ENCODE measurements at regions not wholly inside any gene's neighbourhood (a gene's known extent, or its start where the extent isn't known, plus 50 kb on each side); places are given as distances from the start of the nearest gene placed in this dataset.
A peak's percentile ranks its signal among the peaks of the same experiment; 100 is the strongest.

DNA sequence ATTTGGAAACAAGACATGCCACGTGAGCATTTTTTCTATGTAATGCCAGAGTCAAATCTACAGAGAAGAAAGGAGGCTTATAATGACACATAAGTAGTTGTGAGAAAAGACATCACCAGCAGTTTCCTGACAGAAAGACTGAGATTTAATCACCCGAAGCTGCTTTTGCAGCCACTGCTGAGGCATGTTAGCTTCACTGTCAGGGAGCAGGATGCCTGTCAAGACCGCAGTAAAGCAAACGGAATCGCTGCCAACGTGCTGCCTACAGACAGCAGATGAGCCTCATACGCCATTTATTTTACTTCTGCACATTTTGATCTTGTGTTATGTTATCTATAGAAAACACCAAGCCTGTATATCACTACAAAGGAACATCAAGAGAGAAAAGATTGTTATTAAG is 68.7 kb upstream of the NDST3 start:
- Histone ChIP-seq H3K9me3 (no peaks in the 10 kb centered on the region), H3K36me3 (no peaks in the 10 kb centered on the region), H3K4me3 (no peak overlapping the region), H3K27me3 (no peaks in the 10 kb centered on the region)
- peak; percentile 1 for DNase-seq

DNA sequence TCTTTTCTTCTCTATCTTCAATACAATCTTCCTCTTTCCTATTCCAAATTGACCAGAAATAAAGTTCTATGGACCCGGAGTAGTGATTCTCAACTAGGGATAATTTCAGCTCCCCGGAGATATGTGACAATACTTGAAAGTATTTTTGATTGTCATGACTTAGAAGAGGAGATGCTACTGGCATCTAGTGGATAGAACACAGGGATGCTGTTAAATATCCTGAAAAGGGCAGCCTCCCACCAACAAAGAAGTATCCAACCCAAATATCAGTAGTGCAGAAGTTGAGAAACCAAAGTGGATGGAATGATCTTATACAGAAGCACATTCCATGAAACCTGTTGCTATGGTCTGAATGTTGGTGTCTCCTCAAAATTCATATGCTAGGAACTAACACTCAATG is 65.7 kb upstream of the NDST3 start:
- Histone ChIP-seq H3K4me3 (no peak overlapping the region), H3K36me3 (no peaks in the 10 kb centered on the region), H3K27me3 (no peaks in the 10 kb centered on the region), H3K9me3 (no peaks in the 10 kb centered on the region)
- no peak for DNase-seq

DNA sequence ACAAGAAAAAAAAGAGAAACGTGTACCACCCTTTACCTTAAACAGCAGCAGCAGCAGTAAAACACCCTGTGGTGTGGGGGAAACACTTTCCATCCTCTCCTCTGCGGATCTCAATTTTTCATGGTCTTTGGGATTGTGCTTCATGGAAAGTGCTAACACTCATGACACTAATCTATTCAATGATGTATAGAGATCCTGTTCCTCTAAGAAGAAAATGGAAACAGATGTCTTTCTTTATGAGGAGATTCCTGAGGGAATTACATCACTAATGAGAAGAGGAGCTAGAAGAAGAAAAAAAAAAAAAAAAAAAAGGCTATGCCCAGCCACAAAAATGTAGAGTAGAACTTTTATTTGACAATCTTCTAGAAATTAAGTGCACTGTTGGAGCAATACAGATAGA is 62.9 kb upstream of the NDST3 start:
- H3K9me3 ChIP-seq: no peaks in the 10 kb centered on the region
- H3K36me3 ChIP-seq: no peaks in the 10 kb centered on the region
- no peak for DNase-seq
- no peak overlapping the region for H3K4me3 ChIP-seq
- H3K27me3 ChIP-seq: no peaks in the 10 kb centered on the region

DNA sequence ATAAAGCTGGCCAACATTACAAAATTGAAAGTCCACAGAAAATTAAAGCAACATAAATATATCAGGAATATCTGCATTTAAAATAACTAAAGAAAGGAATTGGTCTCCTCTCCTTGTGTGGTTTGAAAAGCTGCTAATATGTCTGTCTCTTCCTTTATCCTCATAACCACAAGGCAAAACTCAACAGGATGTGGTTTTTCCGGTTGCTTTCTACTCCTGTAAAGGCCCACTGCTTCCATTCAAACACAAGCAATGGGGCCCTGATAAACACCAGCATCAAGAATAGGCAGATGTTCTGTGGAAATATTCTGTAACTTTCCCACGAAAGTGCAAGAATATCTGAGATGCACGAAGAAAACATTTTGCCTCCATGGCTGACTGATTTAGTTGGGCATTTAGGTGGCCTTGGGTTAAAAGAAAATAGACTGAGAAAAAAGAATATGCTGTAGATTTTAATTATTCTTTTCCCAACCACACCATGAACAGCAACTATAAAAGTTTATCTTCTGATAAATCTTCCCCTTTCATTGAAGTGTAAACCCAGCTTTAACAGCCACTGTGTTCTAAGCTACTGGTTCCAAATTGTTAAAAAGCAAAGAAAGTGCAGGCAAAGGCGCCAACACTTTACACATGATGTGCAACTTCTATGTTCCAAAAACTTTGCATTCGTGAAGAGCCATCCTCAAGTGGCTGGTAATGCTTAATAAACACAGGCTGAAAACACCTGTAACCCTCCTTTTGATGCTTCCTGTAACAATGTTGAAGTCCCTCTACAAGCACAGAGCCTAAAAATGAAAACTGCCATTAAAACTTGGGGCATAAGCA is 50.5 kb upstream of the NDST3 start:
- no peaks in the 10 kb centered on the region for H3K9me3 ChIP-seq
- no peak for DNase-seq
- no peak overlapping the region for H3K4me3 ChIP-seq
- H3K36me3 ChIP-seq: no peaks in the 10 kb centered on the region
- no peaks in the 10 kb centered on the region for H3K27me3 ChIP-seq

DNA sequence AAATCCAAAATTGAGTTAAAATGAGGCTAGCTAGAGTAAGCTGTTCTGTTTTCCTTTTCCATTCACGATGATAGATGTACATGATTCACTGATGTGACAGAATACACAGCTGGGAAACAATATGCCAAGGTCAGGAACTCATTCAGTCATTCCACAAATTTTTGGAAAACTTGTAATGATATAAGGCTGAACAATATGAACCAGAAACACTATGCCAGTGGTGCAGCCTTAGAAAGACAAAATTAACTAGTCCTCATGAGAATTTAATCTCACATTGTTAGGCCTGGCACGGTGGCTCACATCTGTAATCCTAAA is 50.0 kb upstream of the NDST3 start:
- Histone ChIP-seq H3K4me3 (no peak overlapping the region), H3K36me3 (no peaks in the 10 kb centered on the region), H3K27me3 (no peaks in the 10 kb centered on the region), H3K9me3 (no peaks in the 10 kb centered on the region)
- DNase-seq: no peak

Measured in MG63 (cell line).